GM18907 (cell line): ENCODE measurements at regions not wholly inside any gene's neighbourhood (a gene's known extent, or its start where the extent isn't known, plus 50 kb on each side); places are given as distances from the start of the nearest gene placed in this dataset.
A peak's percentile ranks its signal among the peaks of the same experiment; 100 is the strongest.

Experiments used
- ATAC-seq: cut with Tn5 transposase; IDR thresholded peaks from one replicate; pipeline ENCODE4 v1.9.1; 2021; ENCODE audit warnings: mild to moderate bottlenecking, moderate library complexity; ENCODE audit not compliant: unreplicated experiment

DNA sequence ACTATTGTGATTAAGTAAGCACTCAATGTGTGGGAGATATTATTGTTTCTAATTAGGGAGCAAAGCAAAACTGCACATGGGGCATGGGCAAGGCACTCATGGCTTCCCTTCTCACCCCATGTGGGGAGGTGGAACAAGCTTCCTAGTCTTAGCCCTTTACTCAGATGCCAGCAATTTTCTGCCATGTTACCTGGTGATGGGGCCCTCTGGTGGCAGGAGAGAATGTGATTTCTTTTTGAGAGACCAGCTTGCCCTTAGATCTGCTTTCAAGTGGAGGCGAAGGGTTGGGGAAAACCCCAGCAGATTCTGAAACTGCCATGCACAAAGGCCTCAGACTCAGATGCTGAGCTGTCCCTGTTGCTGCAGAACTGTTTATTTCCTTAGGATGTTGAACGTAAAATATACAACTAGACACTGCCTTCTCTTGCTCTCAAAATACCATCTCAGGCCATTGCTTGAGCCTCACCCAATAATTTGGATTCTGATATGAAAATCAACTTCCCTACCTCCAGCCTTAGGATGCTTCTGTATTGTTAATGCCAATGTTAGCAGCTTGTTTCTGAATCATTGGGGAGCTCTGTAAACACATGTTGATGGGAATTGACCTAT is 130.2 kb upstream of the TPRG1 start:
- ATAC-seq = peak; percentile 97

DNA sequence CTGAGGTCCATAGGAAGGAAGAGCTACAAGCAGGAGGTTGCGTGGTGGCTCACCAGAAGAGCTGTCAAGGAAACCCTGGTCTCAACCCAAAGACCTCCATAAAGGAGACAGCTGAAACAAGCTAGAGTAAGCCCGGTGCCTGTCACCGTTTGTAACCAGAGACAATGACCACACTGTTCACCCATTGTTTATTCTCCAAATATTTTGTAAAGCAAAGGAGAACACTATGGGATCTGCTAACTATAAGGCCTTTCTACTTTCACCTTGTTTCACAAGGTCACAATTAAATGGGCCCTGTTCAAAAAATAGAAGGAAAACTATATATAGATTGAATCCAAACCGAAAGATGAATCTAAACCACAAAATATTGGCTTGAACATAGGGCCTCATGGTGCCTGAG is 128.9 kb upstream of the TPRG1 start:
- no peak for ATAC-seq

DNA sequence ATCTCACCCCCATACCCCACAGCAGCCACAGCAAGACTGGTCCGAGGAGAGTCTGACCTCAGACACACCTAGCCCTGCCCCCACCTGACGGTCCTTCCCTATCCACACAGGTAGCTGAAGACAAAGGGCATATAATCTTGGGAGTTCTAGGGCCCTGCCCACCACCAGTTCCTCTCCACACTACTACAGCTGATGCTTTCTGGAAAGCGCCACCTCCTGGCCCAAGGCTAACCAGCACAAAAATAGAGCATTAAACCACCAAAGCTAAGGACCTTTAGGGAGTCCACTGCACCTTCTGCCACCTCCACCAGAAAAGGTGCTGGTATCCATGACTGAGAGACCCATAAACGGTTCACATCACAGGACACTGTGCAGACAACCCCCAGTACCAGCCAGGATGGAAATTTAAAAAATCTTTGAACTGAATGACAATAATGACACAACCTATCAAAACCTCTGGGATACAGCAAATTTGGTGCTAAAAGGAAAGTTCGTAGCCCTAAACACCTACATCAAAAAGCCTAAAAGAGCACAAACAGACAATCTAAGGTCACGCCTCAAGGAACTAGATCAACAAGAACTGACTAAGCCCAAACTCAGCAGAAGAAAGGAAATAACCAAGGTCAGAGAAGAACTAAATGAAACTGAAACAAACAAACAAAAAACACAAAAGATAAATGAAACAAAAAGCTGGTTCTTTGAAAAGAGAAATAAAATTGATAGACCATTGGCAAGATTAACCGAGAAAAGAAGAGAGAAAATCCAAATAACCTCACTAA is 122.1 kb upstream of the TPRG1 start:
- no peak for ATAC-seq

DNA sequence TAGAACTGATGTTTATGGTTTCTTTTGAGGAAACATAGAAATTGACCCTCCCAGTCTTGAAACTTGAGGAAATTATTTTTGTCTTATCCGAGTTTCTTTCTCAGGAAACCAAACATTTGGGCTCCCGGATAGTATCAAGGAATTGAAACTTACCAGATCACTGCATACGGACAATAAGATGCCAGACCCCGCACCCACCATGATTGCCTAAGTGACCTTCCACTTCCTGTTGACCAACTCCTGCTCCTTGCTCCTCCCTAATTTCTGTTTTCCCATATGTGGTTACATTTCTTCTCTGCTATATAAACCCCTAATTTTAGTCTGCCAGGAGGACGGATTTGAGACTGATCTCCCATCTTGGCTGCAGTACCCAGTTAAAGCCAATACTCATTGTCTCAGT is 118.4 kb upstream of the TPRG1 start:
- ATAC-seq = no peak

DNA sequence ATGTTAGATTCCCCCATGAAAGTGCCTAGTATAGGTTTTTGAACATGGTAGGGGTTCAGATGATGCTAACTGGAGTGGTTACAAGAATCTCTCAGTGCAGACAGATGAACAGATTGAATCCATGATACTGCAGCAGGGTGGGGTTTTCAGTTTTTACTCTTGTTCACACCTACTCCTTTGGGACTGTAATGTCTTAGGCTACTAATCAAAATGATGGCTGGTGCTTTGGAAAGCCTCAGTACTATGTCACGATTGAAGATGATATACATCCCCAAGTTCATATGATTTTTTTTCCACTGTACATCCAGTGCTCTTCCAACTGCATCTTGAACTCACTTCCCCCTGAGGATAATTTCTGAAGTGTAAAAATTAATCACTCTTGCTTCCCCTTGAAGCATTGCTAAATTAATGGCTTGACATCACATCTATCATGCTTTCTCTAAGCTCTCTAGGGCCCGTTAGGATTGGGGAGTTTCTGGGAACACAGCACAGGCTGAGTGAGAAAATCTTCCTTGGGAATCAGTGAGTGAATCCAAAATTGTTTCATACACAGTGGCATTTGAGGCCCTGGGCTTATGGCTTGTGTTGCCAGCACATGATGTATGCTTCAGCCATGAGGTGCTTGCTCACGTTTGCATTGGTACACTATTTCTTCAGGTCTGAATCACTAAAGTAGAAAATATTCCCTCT is 115.0 kb upstream of the TPRG1 start:
- no peak for ATAC-seq

DNA sequence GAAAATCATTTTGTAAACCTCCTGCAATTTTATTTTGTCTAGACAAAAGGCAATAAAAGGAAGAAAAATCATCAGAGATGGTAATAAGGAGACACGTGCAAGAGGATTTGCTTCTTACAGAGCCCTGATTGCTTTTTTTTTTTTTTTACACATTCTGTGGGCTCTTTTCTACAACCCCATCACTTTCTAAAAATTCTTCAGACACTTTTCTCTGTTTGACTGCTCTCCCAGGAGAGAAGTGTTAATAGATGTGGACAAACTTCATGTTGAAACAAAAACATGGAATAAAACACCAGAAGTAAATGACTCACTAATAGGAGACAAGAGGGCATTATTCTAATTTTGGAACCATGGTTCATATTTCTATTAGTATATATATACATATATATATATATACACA is 114.4 kb upstream of the TPRG1 start:
- ATAC-seq = no peak

DNA sequence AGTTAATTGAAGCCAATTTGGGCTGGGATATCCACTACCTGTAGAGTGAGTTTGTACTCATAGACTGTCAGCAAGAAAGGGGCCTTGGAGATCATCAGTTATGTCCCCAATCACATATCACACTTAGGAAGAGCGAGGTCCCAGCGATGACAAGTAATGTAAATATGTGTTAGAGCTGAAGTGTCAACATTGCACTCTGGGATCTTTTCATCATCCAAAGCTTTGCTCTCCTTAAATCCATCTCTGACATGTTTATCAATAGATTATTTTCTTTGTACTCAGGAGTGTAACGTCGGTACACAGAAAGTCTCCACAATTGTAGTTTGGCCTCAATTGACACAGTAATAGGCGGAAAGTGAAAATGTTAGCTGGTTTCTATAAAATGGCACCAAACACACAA is 113.7 kb upstream of the TPRG1 start:
- no peak for ATAC-seq

DNA sequence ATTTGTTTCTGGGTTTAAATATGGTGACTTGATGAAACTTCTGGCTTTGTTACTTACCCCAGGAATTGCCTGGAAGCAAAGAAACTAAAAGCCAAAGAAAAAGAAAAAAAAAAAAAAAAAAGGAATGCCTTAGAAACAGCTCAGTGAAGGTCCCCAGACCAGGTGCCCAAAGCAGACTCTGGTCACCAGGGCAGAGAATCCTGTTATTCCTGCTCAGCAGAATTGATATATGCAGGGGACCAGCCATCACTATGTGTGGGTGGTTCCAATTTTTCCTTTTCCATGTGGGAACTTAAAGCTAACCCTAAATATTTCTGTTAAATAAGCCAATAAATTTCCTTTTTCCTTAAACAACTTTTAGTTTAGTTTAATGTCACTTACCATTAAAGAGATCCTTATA is 100.8 kb upstream of the TPRG1 start:
- no peak for ATAC-seq

DNA sequence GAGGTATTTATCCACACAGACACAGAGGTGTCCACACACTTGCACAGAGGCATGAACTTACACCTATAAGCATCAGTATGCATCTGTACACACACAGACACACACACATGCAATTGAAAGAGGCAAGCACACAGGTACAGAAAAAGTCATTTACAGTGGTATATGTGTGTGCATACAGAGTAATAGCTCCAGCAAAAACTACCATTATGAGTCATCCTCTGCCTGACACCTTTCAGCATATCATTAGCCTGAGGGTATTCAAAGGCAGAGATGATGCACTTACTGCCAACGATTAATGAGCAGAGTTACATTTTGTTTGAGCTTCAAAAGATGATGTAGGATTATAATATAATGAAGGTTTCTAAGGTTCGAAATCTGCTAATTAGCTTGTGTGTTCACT is 100.3 kb upstream of the TPRG1 start:
- peak; percentile 77 for ATAC-seq

DNA sequence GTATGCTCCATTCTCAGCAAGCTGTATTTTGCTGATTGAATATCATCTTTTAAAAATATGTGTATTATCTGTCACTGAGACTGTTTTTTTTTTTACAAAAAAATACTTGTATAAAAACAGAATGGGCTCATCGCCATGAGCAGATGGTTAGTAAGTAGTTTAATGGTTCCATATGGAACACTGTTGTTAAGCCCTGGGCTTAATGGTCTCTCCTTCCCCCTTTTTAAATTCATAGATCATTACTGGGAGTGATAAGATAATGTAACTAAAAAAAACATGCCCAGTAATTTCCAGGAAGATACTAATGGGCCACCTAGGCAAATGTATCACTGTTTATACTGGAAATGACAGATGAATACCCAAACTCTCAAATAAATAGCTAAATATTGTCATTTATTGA is 95.3 kb upstream of the TPRG1 start:
- no peak for ATAC-seq

DNA sequence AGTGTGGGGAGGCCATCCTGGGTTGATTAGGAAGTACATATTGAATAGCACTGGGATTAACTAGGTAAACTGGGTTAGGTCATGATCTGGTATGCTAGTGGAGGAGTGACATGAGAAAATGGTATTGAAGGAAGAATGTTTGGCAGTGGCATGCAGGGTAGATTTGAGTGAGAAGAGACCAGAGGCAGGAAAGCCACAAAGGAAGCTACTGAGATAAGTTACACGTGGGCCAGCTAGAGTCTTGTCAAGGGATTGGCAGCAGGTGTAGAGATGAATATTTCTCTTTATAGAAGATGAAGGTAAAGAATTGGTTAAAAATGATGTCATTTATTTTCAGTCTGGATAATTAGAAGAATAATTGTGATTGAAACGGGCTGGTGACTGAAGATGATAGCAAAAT is 91.0 kb upstream of the TPRG1 start:
- ATAC-seq = no peak

DNA sequence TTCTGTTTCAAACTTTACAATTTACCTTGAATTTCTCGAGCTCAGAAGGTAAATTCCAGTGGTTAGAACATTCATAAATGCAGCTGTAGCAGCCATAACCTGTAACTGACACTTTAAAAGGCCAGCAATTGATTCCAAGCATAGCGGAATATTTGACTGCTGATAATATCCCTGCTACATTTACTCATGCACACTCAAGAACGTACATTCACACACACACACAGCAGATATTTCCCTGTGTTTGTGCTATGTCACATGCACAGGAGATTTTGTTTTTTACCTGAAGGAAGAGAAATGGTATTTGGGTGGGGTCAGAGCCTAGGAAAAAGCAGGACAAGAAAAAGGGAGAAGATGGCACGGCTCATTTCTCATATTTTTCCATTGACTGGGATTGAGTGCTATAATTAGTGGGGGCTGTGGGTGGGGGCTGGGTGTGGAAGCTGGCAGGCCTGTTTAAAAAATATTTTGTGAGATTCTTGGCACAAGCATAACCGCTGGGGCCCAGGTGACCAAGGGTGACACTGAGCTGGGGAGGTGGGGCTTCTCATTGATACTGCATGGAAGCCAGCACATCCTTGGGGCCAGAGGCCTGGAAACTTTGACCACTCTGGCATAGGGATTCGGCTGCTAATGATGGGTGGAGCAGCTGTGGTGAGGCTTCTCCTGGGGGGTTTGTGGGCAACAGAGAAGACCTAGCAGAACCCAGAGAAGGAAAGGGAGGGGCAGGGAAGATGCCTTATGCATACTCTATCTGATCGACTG is 88.9 kb upstream of the TPRG1 start:
- no peak for ATAC-seq

DNA sequence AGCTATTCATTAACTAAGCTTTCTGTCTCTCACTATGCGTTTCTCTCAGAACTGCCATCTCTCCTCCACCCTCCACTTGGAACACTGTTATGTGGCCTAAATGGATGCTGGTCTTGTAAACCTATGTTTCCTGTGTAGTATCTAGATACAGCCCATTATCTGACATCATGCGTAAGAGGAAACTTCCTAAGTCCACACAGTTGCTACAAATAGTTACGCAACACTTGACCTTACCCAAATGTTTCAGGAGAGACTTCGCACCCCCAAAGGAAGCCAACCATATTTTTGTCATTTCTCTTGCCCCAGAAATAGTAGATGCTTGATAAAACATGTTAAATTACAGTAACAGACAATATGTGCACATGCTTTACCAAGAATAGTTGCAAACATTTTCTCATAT is 87.2 kb upstream of the TPRG1 start:
- ATAC-seq = no peak

DNA sequence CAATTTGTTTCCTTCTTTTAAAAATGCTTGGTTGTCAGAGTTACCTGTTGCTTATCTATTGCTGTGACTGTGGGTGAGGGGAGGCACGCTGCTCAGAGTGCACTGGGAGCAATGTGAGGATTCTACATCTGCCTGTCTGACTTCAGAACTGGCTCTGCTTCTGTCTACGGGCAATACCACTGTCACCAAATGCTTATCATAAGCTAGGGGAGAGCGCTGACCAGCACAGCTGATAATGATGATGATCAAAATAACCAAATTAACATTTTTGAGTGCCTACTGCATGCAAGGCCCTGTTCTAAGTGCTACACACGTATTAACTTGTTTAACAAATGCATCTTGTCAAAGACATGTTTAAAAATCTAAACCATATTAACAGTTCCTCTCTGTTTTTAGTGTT is 79.2 kb upstream of the TPRG1 start:
- ATAC-seq = no peak

DNA sequence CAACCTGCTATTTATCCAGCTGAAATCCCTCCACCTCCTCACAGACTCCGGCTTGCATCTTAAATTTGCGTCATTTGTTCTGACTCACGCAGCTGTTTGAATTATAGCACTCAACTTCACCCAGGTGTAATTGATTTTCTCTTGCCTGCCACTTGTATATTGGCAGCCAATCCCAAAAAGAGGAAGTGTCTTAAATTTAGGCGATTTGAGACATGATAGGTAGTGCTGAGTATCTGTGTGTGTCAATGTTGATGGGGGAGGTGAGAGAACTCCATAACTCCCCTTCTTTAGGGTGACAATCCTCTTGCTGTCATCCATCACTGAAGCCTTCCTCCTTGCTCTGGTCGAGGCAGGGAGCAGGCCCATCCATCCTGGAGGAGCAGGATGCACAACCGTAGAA is 77.2 kb upstream of the TPRG1 start:
- no peak for ATAC-seq

DNA sequence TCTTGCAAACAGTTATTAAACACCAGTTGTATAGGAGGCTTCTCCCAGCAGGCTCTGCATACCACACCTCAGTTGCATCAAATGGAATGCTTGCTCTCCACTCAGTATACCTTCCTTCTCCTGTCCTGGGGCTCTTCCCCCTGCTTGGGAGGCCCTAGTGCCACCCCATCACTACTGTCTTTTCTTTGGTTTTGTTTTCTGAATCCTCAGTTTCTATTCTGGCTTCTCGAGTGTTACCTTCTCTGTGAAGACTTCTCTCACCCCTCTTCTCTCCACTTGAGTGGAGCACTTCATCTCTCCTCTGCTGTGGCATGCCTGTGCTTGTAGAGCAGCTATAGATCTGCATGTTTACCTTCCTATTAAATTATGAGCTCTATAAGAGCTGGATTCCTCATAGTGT is 75.7 kb upstream of the TPRG1 start:
- no peak for ATAC-seq

DNA sequence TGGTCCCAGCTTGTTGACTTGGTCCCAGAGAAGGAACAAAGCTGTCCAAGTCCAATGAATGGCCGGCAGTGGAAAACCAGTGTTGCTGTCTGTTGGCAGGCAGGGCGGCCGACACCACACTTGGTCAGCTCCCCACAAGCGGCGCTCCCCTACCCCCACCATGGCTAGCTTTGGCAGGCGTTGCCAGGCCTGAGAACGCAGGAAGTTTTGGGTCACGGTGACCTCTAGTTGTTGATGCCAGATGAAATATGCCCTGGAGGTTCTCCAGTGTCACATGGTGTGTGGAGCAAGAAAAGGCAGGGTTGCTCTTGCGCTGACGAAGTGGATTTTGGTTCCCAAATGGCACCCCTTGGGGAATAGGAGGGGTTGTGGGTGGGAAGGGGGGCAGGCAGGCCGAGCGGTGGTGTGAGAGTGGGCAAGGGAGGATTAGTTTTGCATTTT is 72.7 kb upstream of the TPRG1 start:
- no peak for ATAC-seq

DNA sequence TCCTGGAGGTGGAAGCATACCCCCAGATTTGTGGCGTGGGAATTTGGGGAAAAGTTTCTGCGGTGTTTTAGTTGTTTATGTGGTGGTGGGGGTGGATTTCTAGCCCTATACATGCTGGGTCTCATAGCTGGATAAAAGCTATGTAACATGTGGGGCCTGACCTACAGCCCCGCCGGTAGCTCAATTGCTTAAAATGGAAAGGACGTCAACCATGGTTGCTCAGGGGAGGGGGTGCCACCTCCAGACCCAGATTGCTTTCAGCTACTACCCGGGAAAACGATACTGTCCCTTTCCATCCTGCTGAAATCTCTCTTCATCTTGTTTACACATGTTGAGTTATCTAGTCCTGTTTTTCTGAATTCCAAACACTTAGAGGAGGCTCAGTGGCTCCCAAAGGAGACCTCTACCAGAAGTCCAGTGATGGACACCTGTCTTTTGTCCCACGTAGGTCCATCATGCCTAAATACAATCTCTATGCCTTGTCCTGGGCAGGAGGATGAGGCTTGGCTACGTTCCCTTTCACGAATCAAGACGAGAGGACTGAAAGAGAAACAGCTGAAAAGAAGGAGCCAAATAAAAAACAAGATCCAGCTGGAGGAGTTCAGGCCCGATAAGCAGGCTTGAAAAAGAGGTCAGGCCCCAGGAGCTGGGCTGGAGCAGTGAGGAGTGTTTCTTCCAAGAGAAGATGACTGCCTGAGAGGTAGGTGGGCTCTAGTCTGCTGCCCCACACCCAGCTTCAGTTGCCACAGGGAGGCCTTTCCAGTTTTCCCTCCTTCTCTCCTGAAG is 72.1 kb upstream of the TPRG1 start:
- no peak for ATAC-seq

DNA sequence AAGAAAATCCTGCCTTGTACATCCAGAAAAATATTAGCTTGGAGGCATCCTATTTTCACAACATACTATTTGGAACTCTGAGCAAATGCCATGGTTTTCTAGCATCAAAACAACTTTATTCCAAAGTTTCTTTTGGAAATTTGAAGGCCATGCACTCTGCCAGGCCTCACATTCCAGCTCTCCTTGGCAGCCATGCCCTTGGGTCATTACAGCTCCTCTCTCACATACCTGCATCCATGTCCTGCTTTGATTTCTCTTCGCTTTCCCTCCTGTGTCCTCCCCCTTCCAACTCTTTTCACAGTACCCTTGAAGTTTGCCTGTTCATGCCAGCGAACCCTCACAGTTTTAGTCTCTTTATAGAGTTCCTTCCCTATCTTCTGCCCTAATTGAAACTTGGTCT is 70.9 kb upstream of the TPRG1 start:
- ATAC-seq = no peak

DNA sequence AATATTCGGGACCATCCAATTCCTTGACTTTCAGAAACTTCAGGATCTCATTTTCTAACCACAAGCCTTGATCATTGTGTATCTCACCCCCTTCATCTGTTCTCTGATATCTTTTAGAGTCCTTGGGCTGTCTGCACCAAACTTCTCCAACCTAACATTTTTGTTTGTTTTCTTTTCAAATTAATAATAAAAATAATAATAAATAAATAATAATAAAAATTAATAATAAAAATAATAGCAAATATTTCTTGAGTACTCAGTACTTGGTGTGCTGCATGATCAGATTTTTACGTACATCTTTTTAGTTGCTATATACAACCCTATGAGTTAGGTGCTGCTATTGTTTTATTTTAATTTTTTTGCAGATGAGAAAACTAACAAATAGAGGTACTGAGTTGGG is 70.2 kb upstream of the TPRG1 start:
- no peak for ATAC-seq

DNA sequence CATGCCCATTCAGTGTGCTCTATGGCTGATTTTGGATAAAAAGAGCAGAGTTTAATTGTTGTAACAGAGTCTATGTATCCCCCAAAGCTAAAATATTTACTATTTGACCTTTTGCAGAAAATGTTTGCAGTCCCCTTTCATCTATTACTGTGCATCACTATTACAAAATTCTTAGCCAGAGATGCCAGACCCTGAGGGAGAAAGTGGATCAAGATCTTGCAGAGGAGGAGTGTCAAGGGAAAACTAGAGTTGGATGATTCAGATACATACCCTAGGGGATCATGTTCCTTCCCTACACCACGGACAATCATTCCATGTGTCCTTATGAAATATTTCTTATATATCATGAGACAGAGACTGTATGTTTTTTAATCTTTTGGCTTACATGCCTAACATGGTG is 68.6 kb upstream of the TPRG1 start:
- no peak for ATAC-seq
